ENCODE measurements at regions not wholly inside any gene's neighbourhood (a gene's known extent, or its start where the extent isn't known, plus 50 kb on each side); places are given as distances from the start of the nearest gene placed in this dataset.
"Not testable (repeated sequence)": the region's sequence is repeated elsewhere in the genome, so short reads cannot be mapped to it uniquely, and the experiment has no call there.

DNA sequence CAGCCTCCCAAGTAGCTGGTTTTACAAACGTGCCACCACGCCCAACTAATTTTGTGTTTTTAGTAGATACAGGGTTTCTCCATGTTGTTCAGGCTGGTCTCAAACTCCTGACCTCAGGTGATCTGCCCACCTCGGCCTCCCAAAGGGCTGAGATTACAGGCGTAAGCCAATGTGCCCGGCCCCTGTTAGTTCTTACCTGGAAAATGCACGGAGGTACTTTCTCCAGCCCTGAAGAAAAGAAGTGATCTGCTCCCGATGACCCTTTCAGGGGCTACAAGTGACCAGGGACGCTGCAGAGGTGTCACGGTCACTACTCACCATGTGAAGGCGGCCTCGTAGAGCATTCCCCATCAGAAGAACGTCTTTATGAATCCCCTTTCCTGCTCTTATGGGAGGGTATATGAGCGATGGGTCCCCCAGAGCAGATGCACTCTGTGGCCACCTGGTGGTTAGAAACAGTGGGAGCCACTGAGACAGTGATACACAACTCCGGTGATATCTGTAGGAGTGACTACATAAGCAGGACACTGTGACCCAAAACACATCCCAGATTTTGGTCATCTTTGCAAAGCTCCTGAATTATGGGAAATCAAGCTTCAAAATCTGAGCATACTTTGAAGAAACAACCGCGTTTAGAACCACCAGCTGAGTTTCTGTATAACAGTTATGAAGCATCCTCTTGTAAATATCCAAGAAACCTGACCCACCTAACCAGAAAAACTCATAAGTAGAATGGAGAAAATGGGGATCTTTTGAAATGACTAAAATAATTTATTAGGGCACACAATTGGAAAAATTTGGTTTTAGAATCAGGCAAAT is 102.7 kb upstream of the NBPF11 start (continued):
- TF ChIP-seq, protein P1, sequence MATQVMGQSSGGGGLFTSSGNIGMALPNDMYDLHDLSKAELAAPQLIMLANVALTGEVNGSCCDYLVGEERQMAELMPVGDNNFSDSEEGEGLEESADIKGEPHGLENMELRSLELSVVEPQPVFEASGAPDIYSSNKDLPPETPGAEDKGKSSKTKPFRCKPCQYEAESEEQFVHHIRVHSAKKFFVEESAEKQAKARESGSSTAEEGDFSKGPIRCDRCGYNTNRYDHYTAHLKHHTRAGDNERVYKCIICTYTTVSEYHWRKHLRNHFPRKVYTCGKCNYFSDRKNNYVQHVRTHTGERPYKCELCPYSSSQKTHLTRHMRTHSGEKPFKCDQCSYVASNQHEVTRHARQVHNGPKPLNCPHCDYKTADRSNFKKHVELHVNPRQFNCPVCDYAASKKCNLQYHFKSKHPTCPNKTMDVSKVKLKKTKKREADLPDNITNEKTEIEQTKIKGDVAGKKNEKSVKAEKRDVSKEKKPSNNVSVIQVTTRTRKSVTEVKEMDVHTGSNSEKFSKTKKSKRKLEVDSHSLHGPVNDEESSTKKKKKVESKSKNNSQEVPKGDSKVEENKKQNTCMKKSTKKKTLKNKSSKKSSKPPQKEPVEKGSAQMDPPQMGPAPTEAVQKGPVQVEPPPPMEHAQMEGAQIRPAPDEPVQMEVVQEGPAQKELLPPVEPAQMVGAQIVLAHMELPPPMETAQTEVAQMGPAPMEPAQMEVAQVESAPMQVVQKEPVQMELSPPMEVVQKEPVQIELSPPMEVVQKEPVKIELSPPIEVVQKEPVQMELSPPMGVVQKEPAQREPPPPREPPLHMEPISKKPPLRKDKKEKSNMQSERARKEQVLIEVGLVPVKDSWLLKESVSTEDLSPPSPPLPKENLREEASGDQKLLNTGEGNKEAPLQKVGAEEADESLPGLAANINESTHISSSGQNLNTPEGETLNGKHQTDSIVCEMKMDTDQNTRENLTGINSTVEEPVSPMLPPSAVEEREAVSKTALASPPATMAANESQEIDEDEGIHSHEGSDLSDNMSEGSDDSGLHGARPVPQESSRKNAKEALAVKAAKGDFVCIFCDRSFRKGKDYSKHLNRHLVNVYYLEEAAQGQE (IDR thresholded peaks at IDR 0.05; ENCODE audit: borderline replicate concordance) = peak; percentile 71
- TF ChIP-seq, protein P1 (CRISPR knock-in tag; IDR thresholded peaks at IDR 0.05; ENCODE audit: low read depth) = not testable (repeated sequence)
- TF ChIP-seq SMC3 (conservative IDR thresholded peaks at IDR 0.05; ENCODE audit: insufficient read depth, low read depth, low read length) (peak; percentile 26; the same call in 1 of the 2 replicates), RAD21 (CRISPR knock-in tag; conservative IDR thresholded peaks at IDR 0.05 in 1 of 2, IDR thresholded peaks at IDR 0.05 in 1 of 2) (peak; percentile 78 to 83)
- TF ChIP-seq, protein P2, sequence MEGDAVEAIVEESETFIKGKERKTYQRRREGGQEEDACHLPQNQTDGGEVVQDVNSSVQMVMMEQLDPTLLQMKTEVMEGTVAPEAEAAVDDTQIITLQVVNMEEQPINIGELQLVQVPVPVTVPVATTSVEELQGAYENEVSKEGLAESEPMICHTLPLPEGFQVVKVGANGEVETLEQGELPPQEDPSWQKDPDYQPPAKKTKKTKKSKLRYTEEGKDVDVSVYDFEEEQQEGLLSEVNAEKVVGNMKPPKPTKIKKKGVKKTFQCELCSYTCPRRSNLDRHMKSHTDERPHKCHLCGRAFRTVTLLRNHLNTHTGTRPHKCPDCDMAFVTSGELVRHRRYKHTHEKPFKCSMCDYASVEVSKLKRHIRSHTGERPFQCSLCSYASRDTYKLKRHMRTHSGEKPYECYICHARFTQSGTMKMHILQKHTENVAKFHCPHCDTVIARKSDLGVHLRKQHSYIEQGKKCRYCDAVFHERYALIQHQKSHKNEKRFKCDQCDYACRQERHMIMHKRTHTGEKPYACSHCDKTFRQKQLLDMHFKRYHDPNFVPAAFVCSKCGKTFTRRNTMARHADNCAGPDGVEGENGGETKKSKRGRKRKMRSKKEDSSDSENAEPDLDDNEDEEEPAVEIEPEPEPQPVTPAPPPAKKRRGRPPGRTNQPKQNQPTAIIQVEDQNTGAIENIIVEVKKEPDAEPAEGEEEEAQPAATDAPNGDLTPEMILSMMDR (IDR thresholded peaks at IDR 0.05 in 2 of 3, conservative IDR thresholded peaks at IDR 0.05 in 1 of 3; ENCODE audit: insufficient read depth in 2 of 3, low read depth in 1 of 3, low read length in 3 of 3) = peak; percentile 58 to 68 (median 63)

GRCh38 chr1:148253808-148254207 is 101.7 kb upstream of the NBPF11 start:
- H3K36me3 ChIP-seq (ENCODE audit: control insufficient read depth, insufficient read depth, low read length); H3K9me1 ChIP-seq (ENCODE audit: control insufficient read depth, insufficient read depth, low read length); H3K4me2 ChIP-seq (ENCODE audit: insufficient read depth, low read length); H3K9me3 ChIP-seq (replicated peaks; ENCODE audit: control insufficient read depth, insufficient read depth, low read depth, low read length); in situ Hi-C loops (cut with MboI); H3K79me2 ChIP-seq (ENCODE audit: control insufficient read depth, insufficient read depth, low read length); FAIRE-seq; CTCF ChIA-PET (ENCODE audit: low intra/inter-chr PET ratio); H2AFZ ChIP-seq (ENCODE audit: low read depth, low read length); H3K4me1 ChIP-seq (replicated peaks in 1 of 2; ENCODE audit: control insufficient read depth in 2 of 2, insufficient read depth in 2 of 2, low read length in 2 of 2); H3K4me3 ChIP-seq; H4K20me1 ChIP-seq (replicated peaks; ENCODE audit: control insufficient read depth, insufficient read depth, low read length); POLR2A ChIA-PET; H3K27me3 ChIP-seq (ENCODE audit: control insufficient read depth in 2 of 2, insufficient read depth in 2 of 2, low read length in 2 of 2); H3K9ac ChIP-seq (ENCODE audit: insufficient read depth in 1 of 2, low read depth in 2 of 2, low read length in 2 of 2); DNase-seq (ENCODE audit: extremely low read depth in 1 of 4, low spot score in 3 of 4); intact Hi-C loops (cut with micrococcal nuclease); H3K27ac ChIP-seq (ENCODE audit: extremely low read depth, low read depth, low read length); BruUV-seq (replicated peaks): not testable (repeated sequence)
- 40% methylated on average over 1 of the region's 2 CpGs for WGBS (ENCODE audit: insufficient coverage, low coverage, missing lambda C conversion rate)
- ATAC-seq = peak; percentile 37; the same call in 1 of the 3 replicates

Measured in K562 (cell line).